HG03575 (cell line): ENCODE measurements at regions not wholly inside any gene's neighbourhood (a gene's known extent, or its start where the extent isn't known, plus 50 kb on each side); places are given as distances from the start of the nearest gene placed in this dataset.

ENCODE experiments used
- ATAC-seq: cut with Tn5 transposase; IDR thresholded peaks from one replicate; pipeline ENCODE4 v1.9.1; 2021; ENCODE audit not compliant: unreplicated experiment, insufficient number of reproducible peaks, low FRiP score; ENCODE audit errors: extremely low read depth

DNA sequence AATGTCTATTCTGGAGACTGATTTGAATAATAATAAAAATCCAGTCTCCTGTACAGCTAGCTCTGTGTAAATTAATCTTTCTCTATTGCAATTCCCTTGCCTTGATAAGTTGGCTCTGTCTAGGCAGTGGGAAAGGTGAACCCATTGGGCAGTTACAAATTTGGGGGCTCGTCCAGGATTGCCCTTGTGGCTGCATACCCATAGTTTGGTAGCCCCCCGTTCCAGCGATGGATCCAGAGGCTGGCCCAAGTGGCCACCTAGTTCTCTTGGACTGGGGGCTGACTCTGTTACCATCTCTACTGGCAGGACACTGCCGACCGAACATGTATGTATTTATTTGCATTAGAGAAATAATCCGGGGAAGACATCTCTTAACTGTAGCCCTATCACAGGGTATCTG is 326.2 kb upstream of the PDGFD start:
- no peak for ATAC-seq

- ATAC-seq: no peak
These were observed 324.6 kb upstream of the PDGFD start for GRCh38 chr11:104488561-104488960.

DNA sequence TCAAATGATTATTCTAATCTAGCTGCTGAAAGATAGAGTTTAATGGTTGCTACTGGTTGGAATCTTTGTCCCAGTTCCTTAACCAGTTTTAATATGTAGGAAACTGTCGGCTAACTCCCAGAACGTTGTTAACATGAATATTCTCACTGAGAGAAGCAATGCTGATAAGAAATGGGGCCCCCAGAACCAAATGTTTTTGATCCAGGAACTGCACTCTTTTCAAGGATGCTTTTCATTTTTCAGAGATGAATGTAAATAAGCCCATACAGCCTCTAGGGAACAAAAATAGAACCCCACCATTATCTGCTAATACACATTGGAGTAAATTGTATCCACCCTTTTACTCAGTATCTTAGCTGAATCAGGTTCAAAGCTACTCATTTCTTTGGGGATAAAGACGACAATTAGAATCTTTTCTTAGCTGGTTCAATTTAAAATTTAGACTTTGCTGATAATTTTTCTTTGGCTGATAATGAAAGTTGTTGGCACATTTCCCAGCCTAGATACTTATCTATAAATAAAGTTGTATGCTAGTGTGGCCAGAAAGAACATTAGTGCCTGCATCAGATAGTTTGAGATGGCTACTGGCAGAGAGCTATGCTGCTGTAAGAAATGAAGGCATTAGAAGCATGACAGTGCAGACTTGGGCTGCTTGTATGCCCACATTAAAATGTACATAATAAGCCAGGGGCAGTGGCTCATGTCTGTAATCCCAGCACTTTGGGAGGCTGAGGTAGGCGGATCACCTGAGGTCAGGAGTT is 323.3 kb upstream of the PDGFD start:
- no peak for ATAC-seq

GRCh38 chr11:104484804-104485554 is 321.0 kb upstream of the PDGFD start:
- no peak for ATAC-seq

DNA sequence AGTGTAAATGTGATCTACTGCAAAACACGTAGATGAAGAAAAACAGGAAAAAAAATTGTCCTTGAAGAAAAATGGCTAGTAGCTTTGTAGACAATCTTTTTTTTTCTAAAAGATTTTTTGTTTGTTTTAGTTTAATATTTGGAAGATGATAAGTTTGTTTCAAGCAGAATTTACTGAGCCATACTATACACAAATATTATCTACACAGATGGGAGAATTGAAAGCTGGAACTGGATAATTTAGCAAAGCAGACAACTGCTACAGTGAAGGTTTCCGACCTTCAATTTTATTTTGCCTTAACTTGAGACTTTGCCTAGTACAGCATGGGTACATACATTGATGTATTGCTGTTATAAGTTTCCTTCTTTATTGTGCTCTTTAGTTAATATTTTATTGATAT is 313.0 kb upstream of the PDGFD start:
- ATAC-seq: no peak

- ATAC-seq: no peak
These were observed 312.5 kb upstream of the PDGFD start for GRCh38 chr11:104476454-104476853.

GRCh38 chr11:104467404-104467803 is 303.5 kb upstream of the PDGFD start:
- no peak for ATAC-seq

GRCh38 chr11:104465321-104465720 is 301.4 kb upstream of the PDGFD start:
- ATAC-seq: no peak

GRCh38 chr11:104464691-104465090 is 300.7 kb upstream of the PDGFD start:
- no peak for ATAC-seq

- ATAC-seq: no peak
These were observed 298.4 kb upstream of the PDGFD start for GRCh38 chr11:104462341-104462740.

DNA sequence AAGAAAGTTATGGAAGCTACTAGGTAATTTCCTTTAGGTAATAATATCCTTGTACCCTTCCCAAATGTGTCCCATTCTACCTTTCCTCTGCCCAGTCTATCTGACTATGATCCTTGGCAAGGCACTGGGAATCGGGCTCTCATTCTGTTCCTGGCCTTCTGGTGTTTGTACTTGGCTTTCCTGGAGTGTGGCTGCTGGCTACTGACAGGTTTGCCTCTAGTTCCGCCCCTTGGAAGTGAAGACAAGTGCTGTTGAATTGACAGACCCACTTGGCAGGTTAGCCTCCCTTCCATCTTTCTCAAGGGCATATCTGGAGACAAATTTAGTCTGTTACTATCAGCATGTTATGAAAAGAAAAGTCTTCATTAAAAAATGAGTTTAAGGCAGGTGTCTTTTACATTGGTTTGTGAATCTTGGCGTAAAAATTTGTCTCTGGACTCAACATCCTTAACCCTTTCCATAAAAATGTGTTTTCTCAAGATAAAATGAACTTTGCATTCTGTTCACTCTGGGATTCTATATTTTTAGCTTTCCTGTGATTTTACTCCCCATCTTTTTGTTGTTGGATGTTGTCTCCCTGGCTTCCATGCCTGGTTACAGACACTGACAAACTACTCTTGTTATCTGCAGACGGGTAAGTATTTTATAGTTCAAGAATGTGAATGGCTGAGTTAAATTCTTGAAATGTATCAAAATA is 287.4 kb upstream of the PDGFD start:
- ATAC-seq: no peak

DNA sequence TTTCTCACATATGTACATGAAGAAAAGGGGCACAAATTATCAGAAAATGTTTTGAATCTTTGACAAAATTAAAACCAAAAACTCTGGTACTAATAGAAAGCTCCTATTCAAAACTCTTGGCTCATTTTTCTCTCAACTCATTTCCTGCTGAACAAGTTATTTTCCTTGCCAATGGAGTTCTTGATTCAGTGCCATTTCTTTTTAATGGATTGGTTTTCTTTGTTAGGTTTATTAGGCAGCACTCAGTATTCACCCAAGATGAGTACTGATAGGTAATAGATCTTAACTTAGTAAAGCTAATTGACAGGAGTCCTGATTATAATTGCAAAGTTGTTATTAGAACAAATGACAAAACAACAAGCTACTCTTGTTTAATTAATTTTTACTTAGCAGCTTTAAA is 279.4 kb upstream of the PDGFD start:
- no peak for ATAC-seq

- no peak for ATAC-seq
These were observed 278.4 kb upstream of the PDGFD start for GRCh38 chr11:104442321-104442720.

- no peak for ATAC-seq
These were observed 271.5 kb upstream of the PDGFD start for GRCh38 chr11:104435494-104435893.

DNA sequence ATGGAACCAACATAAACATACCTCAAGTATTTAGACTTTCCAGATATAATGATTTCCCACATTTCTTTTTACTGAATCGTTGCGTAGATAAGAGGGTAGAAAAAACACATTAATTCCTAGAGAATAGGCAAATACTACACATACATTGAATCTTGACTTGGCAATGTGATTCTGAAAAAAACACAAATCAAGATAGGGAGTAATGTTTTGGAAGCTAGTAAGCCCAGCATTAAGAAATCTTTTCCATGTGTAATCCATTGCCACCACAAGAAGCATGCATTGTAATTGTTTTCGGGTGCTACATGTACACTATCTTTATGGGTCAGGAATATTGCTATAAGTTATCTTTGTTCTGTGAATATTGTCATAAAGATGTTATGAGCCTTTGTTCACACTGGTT is 269.8 kb upstream of the PDGFD start:
- ATAC-seq: no peak

DNA sequence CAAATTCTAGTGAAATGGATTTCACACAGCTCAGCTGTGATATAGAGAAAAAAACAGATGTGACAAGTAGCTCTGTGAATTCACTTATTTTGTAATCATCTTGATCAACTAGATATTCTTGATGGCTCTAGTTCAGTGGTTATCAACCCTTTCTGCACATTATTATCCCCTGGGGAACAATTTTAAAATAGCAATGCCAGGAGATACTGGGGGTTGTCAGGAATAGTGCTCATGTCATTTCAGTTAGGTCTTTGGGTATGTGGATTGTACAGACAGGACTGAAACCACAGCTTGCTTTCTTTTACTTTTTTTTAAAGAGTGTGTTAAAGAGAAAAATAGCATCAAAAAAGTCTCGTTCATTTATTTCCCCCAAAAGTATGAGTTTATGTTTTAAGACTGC is 269.0 kb upstream of the PDGFD start:
- ATAC-seq: no peak

- ATAC-seq: no peak
These were observed 268.6 kb upstream of the PDGFD start for GRCh38 chr11:104432526-104432925.

- ATAC-seq: no peak
These were observed 258.5 kb upstream of the PDGFD start for GRCh38 chr11:104422324-104422944.

DNA sequence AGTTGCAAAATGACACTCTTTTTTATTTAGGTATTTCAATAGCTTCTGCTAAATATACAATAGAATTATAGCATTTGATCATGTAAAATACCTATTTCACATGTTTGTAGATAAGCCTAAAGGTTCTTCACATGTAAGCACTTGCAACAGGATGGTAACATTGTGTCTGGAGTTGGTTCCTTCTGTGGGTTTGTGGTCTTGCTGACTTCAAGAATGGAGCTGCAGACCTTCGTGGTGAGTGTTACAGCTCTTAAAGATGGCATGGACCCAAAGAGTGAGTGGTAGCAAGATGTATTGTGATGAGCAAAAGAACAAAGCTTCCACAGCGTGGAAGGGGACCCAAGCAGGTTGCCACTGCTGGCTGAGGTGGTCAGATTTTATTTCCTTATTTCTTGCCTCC is 246.4 kb upstream of the PDGFD start:
- ATAC-seq: no peak

GRCh38 chr11:104408630-104409029 is 244.7 kb upstream of the PDGFD start:
- no peak for ATAC-seq
